KMS-11 (cell line): ENCODE measurements at regions not wholly inside any gene's neighbourhood (a gene's known extent, or its start where the extent isn't known, plus 50 kb on each side); places are given as distances from the start of the nearest gene placed in this dataset.

Experiments used
- H2AFZ ChIP-seq: fragments of 200-600 bp; sonication (generic); 2 replicates; pipeline ENCODE4 v1.6.1; 2016; ENCODE audit warnings: antibody characterized with exemption, mixed run types, low read depth
- H3K27ac ChIP-seq: fragments of 200-600 bp; sonication (generic); 2 replicates; pipeline ENCODE4 v1.6.1; 2016; ENCODE audit warnings: mild to moderate bottlenecking, mixed run types
- H3K27me3 ChIP-seq: fragments of 200-600 bp; sonication (generic); 2 replicates; pipeline ENCODE4 v1.6.1; 2017; ENCODE audit warnings: mild to moderate bottlenecking, low read depth, mixed run types, moderate library complexity; ENCODE audit not compliant: insufficient read depth
- H3K36me3 ChIP-seq: fragments of 200-600 bp; sonication (generic); 2 replicates; pipeline ENCODE4 v1.6.1; 2017; ENCODE audit warnings: mild to moderate bottlenecking, mixed run types; ENCODE audit not compliant: insufficient read depth
- H3K4me1 ChIP-seq: fragments of 200-600 bp; sonication (generic); 2 replicates; pipeline ENCODE4 v1.6.1; 2016; ENCODE audit warnings: mild to moderate bottlenecking, low read depth, mixed run types; ENCODE audit not compliant: poor library complexity, severe bottlenecking
- H3K4me2 ChIP-seq: fragments of 200-600 bp; sonication (generic); 2 replicates; pipeline ENCODE4 v1.7.0; 2016; ENCODE audit warnings: mild to moderate bottlenecking, mixed run types
- H3K4me3 ChIP-seq: fragments of 200-600 bp; sonication (generic); IDR thresholded peaks from 2 replicates; pipeline ENCODE4 v1.6.1; 2017; ENCODE audit warnings: low read depth, low read length, mixed read lengths; ENCODE audit not compliant: insufficient read depth
- H3K79me2 ChIP-seq: fragments of 200-600 bp; sonication (generic); 2 replicates; pipeline ENCODE4 v1.6.1; 2016; ENCODE audit warnings: low read depth, mixed run types; ENCODE audit not compliant: insufficient read depth
- H3K9ac ChIP-seq: fragments of 200-600 bp; sonication (generic); 2 replicates; pipeline ENCODE4 v1.6.1; 2016; ENCODE audit warnings: mild to moderate bottlenecking, mixed run types
- H4K20me1 ChIP-seq: fragments of 200-600 bp; sonication (generic); 2 replicates; pipeline ENCODE4 v1.6.1; 2016; ENCODE audit warnings: mild to moderate bottlenecking, mixed run types; ENCODE audit not compliant: insufficient read depth
- CTCF ChIP-seq: fragments of 200-600 bp; sonication (generic); conservative IDR thresholded peaks from 2 replicates; pipeline ENCODE4 v1.6.1; 2017; ENCODE audit warnings: low read depth, mild to moderate bottlenecking, antibody characterized with exemption, low read length, moderate library complexity, mixed read lengths

DNA sequence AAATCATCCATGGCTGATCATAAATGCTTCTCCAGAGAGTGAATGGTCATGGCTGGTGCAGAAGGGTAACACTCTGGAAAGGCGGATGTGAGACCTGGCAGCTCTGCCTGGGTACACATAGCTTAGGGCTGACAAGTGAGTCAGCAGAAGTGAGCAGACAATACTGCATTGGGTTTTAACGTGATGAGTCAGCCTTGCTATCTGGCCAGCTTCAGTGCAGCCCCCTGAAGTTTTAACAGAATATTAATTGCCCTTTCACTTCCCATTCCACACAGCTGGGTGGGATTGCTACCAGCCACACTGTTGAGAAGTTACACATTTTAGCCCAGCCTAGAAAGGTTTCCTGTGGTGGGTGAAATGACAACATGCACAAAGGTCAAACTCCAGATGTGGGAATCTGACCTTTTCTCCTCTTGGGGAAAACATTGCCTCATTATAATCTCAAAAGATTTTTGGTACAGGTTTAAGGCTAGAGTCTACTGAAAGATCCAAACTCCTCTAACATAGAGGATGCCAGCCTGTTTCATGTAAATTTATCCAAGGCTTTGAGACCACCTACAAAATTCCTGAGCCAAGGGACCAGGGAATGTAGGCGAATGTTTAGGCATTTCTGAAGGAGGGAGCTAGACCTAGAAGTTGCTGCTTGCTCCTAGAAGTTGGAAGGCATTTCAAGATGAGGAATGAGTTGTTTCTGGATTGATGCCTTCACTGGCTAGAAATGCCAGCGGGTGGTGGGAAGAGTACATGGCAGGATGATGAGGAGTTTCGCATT is 230.3 kb upstream of the PGRMC2 start:
- H3K4me1 ChIP-seq = peaks cover 46% of the 10 kb centered on the region

GRCh38 chr4:128517096-128517738 is 229.6 kb upstream of the PGRMC2 start:
- Histone ChIP-seq H4K20me1 (no peaks in the 10 kb centered on the region), H3K36me3 (no peaks in the 10 kb centered on the region), H2AFZ (peak overlapping the region; percentile 39; the same call in 1 of the 2 replicates), H3K79me2 (no peaks in the 10 kb centered on the region), H3K4me1 (peaks cover 47% of the 10 kb centered on the region), H3K4me2 (peak overlapping the region; percentile 51), H3K4me3 (no peak overlapping the region), H3K27ac (peak overlapping the region; percentile 19; the same call in 1 of the 2 replicates), H3K27me3 (no peaks in the 10 kb centered on the region), H3K9ac (peak overlapping the region; percentile 6; the same call in 1 of the 2 replicates)
- TF ChIP-seq CTCF = no peak

More for the DNA sequence above, 230.3 kb upstream of the PGRMC2 start:
- H2AFZ ChIP-seq = peak overlapping the region; percentile 39; the same call in 1 of the 2 replicates
- H3K36me3 ChIP-seq = no peaks in the 10 kb centered on the region
- H3K4me3 ChIP-seq = no peak overlapping the region
- H3K27ac ChIP-seq = peak overlapping the region; percentile 19; the same call in 1 of the 2 replicates
- no peaks in the 10 kb centered on the region for H3K27me3 ChIP-seq
- no peaks in the 10 kb centered on the region for H4K20me1 ChIP-seq
- H3K4me2 ChIP-seq = peak overlapping the region; percentile 51; the same call in 1 of the 2 replicates
- no peak for TF ChIP-seq CTCF
- H3K79me2 ChIP-seq = no peaks in the 10 kb centered on the region
- peak overlapping the region; percentile 6; the same call in 1 of the 2 replicates for H3K9ac ChIP-seq

DNA sequence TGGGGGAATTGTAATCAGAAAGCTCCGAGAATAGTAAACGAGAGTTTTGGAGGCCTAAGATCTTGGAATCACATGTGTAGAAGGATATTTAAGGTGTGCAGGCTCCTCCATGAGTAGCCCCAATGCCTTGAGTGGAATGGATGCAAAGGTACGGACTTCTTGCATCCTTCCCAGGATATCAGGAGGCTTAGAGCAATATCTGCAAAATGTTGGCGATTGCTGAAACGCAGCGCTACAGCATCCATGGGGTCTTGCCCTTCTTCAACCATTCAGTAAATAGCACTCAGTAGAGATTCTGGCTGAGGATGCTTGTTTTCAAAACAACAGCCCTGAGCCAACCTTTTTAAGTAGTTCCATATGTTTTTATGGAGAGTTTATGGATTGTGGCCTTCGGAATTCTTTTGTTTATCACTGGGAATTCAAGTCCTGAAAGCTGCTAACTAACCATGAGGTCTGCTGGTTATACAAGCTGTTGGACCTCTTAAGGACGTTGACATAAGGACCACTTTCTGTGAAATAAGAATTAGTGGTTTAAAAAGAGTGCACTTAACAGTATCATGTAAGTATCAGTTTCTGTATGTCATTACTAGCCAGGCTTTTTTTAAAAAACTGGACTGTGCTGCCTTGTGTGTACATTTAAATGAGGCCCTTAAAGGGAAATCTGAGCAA is 228.8 kb upstream of the PGRMC2 start:
- H3K27ac ChIP-seq = no peak overlapping the region
- TF ChIP-seq CTCF = no peak

GRCh38 chr4:128513664-128514484 is 226.3 kb upstream of the PGRMC2 start:
- Histone ChIP-seq H3K4me3 (no peak overlapping the region), H3K27me3 (no peaks in the 10 kb centered on the region), H3K79me2 (no peaks in the 10 kb centered on the region), H2AFZ (0 out of 2 replicates have a peak overlapping the region, but pooled peaks have one; percentile 0), H3K9ac (no peak overlapping the region), H4K20me1 (no peaks in the 10 kb centered on the region), H3K4me1 (peaks cover 47% of the 10 kb centered on the region), H3K27ac (no peak overlapping the region), H3K4me2 (peak overlapping the region; percentile 14; the same call in 1 of the 2 replicates), H3K36me3 (no peaks in the 10 kb centered on the region)
- TF ChIP-seq CTCF = no peak

More for the DNA sequence above, 228.8 kb upstream of the PGRMC2 start:
- no peaks in the 10 kb centered on the region for H4K20me1 ChIP-seq
- H3K4me1 ChIP-seq = peaks cover 47% of the 10 kb centered on the region
- H3K9ac ChIP-seq = no peak overlapping the region
- H3K4me2 ChIP-seq = peak overlapping the region; percentile 51
- H3K79me2 ChIP-seq = no peaks in the 10 kb centered on the region
- 0 out of 2 replicates have a peak overlapping the region, but pooled peaks have one; percentile 39 for H2AFZ ChIP-seq
- no peak overlapping the region for H3K4me3 ChIP-seq
- H3K36me3 ChIP-seq = no peaks in the 10 kb centered on the region
- H3K27me3 ChIP-seq = no peaks in the 10 kb centered on the region
